Esophagus muscularis mucosa (tissue), 4 donors: ENCODE measurements at regions not wholly inside any gene's neighbourhood (a gene's known extent, or its start where the extent isn't known, plus 50 kb on each side); places are given as distances from the start of the nearest gene placed in this dataset.
"Not testable (repeated sequence)": the region's sequence is repeated elsewhere in the genome, so short reads cannot be mapped to it uniquely, and the experiment has no call there.

Source experiments
- DNase-seq: peaks from one replicate; pipeline ENCODE4 v3.0.0-alpha.2; 2017; ENCODE audit errors: extremely low spot score
- H3K27ac ChIP-seq, 4 donors: fragments of 200-600 bp; sonication (generic); replicated peaks in 1 of 4; 1 replicate in 3 of 4; 2 replicates in 1 of 4; pipeline ENCODE4 v1.5.1; 2016 to 2019; ENCODE audit warnings: mild to moderate bottlenecking in 1 of 4
- H3K27me3 ChIP-seq, 4 donors: fragments of 200-600 bp; sonication (generic); one replicate each; pipeline versions ENCODE4 v1.5.1 to v1.6.0; 2016 to 2019
- H3K36me3 ChIP-seq, 4 donors: fragments of 200-600 bp; sonication (generic); one replicate each; pipeline ENCODE4 v1.5.1; 2016 to 2019
- H3K4me1 ChIP-seq, 4 donors: fragments of 200-600 bp; sonication (generic); one replicate each; pipeline ENCODE4 v1.5.1; 2016 to 2019
- H3K4me3 ChIP-seq, 4 donors: fragments of 200-600 bp; sonication (generic); 1 replicate in 2 of 4; 2 replicates in 2 of 4; pipeline ENCODE4 v1.5.1; 2016 to 2019; ENCODE audit warnings: mild to moderate bottlenecking in 4 of 4, moderate library complexity in 1 of 4
- H3K9me3 ChIP-seq, 4 donors: fragments of 200-600 bp; sonication (generic); 1 replicate in 3 of 4; 2 replicates in 1 of 4; pipeline ENCODE4 v1.5.1; 2016 to 2019
- EP300 ChIP-seq: sonication (generic); formaldehyde crosslinking; IDR thresholded peaks from one replicate; pipeline ENCODE4 v1.6.1; 2017; ENCODE audit warnings: antibody characterized with exemption
- POLR2A ChIP-seq: fragments of 450-650 bp; IDR thresholded peaks from one replicate; pipeline ENCODE4 v1.6.1; 2017; ENCODE audit warnings: antibody characterized with exemption, moderate library complexity, mild to moderate bottlenecking, low read depth
- POLR2AphosphoS5 ChIP-seq, 2 donors: sonication (generic); formaldehyde crosslinking; IDR thresholded peaks; one replicate each; pipeline ENCODE4 v1.6.1; 2017; ENCODE audit warnings: antibody characterized with exemption in 2 of 2
- WGBS: methylation state at CpG from one replicate; pipeline ENCODE4 v1.1.5; 2018; 5-methylcytosine and 5-hydroxymethylcytosine counted together
- intact Hi-C: fragments of 100-400 bp; cut with DNase I; formaldehyde crosslinking; loops from one replicate; pipeline ENCODE4 v1.15.1; 2023
- TF ChIP-seq, protein P1 (sequence below), 3 experiments: fragments of 200-600 bp in 2 of 3; fragments of 450-650 bp in 1 of 3; sonication (generic) in 2 of 3; IDR thresholded peaks; one replicate each; pipeline ENCODE4 v1.5.1; 2017 to 2019; ENCODE audit warnings: antibody characterized with exemption in 3 of 3, mild to moderate bottlenecking in 2 of 3, moderate library complexity in 1 of 3

DNA sequence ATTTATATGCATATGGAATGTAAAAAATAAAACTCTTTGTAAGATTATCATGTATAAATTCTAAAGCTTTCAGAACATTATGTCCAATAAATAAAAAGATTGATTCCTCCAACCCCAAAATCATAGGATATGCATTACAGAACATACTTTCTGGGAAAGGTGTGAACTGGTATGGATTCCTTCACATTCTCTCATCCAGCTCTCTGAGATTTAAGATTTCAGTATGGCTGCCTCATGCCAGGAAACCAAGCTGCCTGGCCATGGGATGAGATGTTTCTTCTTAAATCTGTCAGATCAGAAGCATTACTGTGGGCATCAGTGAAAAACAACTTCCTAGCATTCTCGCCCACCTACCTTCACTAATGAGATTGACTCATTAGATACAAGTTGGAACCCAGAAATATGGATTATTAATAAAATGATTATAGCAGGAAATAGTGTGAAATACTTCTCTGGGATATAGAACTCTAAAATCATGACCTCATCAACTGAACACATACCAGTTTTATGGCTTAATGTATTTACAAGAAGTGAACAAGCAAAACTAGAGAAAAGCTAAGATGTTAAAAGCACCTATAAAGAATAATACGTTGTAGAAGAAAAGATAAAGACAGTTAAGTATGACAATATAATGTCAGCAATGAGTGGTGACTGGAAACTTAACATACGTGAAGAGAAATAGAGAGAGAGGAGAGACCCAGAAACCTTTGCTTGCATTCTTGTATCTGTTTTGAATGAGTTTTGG lies 171.6 kb upstream of the PHACTR1 start:
- no peak overlapping the region for H3K4me3 ChIP-seq
- intact Hi-C loops = no loop called here
- H3K36me3 ChIP-seq = no peaks in the 10 kb centered on the region
- no peak overlapping the region for H3K27ac ChIP-seq
- WGBS = 87% methylated on average over 3 of the region's 3 CpGs
- DNase-seq = no peak
- no peaks in the 10 kb centered on the region for H3K9me3 ChIP-seq
- no peaks in the 10 kb centered on the region for H3K27me3 ChIP-seq
- peaks cover 3 to 7% (median 6%) of the 10 kb centered on the region in 4 donors for H3K4me1 ChIP-seq
- TF ChIP-seq POLR2A (no peak), EP300 (no peak), POLR2AphosphoS5 (IDR thresholded peaks at IDR 0.05) (no peak)
- TF ChIP-seq, protein P1, sequence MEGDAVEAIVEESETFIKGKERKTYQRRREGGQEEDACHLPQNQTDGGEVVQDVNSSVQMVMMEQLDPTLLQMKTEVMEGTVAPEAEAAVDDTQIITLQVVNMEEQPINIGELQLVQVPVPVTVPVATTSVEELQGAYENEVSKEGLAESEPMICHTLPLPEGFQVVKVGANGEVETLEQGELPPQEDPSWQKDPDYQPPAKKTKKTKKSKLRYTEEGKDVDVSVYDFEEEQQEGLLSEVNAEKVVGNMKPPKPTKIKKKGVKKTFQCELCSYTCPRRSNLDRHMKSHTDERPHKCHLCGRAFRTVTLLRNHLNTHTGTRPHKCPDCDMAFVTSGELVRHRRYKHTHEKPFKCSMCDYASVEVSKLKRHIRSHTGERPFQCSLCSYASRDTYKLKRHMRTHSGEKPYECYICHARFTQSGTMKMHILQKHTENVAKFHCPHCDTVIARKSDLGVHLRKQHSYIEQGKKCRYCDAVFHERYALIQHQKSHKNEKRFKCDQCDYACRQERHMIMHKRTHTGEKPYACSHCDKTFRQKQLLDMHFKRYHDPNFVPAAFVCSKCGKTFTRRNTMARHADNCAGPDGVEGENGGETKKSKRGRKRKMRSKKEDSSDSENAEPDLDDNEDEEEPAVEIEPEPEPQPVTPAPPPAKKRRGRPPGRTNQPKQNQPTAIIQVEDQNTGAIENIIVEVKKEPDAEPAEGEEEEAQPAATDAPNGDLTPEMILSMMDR (IDR thresholded peaks at IDR 0.05) = no peak

DNA sequence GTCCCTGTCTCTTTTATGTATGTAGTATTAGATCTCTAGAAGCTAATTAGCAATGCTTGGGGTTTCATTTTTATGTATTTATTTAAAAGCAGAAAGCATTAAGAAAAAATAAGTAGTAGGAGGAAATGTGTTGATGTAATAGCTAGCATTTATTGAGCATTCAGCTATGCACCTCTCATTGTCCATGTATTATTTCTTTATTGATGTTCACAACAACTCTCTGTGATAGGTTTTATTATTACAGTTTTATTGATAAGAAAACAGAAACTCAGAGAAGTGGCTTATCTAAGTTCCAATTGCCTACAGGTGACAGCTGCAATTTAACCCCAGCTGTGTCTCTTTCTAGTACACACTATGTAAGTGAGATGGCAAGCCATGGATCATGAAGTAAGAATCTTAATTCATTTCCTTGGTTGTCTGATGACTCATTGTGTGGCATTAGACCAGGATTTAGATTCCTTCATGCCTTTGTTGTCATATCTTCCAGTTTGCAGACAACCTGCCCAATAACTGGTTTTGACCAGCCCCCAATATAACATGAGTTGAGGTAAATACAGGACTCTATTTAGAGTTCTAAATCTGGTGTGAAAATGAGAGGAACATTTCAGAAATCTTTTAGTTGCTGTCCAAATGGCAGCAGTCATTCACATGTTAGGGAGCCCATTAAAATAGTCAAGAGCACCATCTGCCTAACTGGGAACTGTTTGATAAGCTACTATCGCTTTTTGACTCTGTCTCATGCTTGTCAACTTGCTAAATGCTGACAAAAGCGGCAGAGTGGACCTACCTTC lies 170.8 kb upstream of the PHACTR1 start:
- peaks cover 3 to 7% (median 6%) of the 10 kb centered on the region in 4 donors for H3K4me1 ChIP-seq
- no peak overlapping the region for H3K4me3 ChIP-seq
- no peaks in the 10 kb centered on the region for H3K9me3 ChIP-seq
- no peak for TF ChIP-seq EP300
- TF ChIP-seq POLR2A = no peak
- TF ChIP-seq, protein P1 (IDR thresholded peaks at IDR 0.05) = no peak
- no peak for TF ChIP-seq POLR2AphosphoS5 (IDR thresholded peaks at IDR 0.05)
- no peak overlapping the region for H3K27ac ChIP-seq
- H3K36me3 ChIP-seq = no peaks in the 10 kb centered on the region
- no peaks in the 10 kb centered on the region for H3K27me3 ChIP-seq
- intact Hi-C loops = no loop called here
- WGBS = 87% methylated on average over 2 of the region's 2 CpGs
- DNase-seq = no peak

DNA sequence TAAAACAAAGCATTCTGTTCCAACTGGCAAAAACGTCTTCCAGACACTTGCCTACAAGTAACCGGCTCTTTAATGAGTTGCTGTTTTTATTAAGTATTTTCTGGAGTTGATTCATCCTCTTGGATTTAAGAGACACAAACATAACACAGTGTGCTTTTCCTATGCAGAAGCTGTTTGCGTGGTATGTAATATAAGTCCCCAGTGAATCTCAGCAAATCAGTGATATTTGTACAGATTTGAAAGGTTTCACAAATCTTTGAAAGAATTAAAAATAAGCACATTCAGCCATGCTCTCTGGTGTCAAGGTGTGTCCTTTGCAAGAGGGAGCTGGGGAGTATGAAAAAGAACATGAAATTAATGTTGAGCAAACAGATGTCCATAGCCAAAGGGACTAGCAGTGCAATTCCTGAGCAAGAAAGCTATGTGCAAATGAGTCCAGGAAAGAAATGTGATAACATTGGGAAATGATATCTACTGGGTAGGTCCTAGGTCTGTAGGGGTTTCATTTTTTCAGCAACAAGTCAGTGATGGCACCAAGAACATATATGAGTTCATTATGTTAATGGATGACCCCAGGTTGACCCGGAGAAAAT lies 170.1 kb upstream of the PHACTR1 start:
- Histone ChIP-seq H3K4me3 (no peak overlapping the region), H3K27ac (no peak overlapping the region), H3K27me3 (no peaks in the 10 kb centered on the region), H3K9me3 (no peaks in the 10 kb centered on the region), H3K4me1 (peaks cover 3 to 7% (median 6%) of the 10 kb centered on the region in 4 donors), H3K36me3 (no peaks in the 10 kb centered on the region)
- intact Hi-C loops = no loop called here
- 72% methylated on average over 4 of the region's 4 CpGs for WGBS
- TF ChIP-seq, protein P1 (IDR thresholded peaks at IDR 0.05) = no peak
- TF ChIP-seq POLR2AphosphoS5 (IDR thresholded peaks at IDR 0.05) = no peak
- TF ChIP-seq EP300 = no peak
- TF ChIP-seq POLR2A = no peak
- no peak for DNase-seq

DNA sequence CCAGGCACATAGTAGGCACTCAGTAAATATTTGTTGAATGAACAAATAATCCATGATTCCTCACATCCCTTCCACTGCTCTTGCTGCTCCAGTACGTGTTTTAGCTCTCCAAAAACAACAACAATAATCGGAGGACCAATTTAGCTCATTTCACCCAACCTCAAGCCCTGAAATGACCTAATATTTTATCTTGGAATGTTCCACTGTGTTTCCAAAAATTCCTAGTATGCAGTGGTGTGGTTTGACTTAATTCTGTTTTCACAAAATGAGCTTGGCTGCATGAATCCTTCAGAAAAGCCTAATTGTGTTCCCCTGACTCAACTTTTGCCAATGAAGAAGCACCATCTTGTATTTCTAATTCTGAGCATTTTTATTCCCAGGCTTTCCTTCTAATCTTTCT lies 168.0 kb upstream of the PHACTR1 start:
- peaks cover 3 to 7% (median 6%) of the 10 kb centered on the region in 4 donors for H3K4me1 ChIP-seq
- H3K4me3 ChIP-seq = no peak overlapping the region
- TF ChIP-seq POLR2AphosphoS5 (IDR thresholded peaks at IDR 0.05) (no peak), POLR2A (no peak), EP300 (no peak)
- TF ChIP-seq, protein P1 (IDR thresholded peaks at IDR 0.05) = no peak
- no peak overlapping the region for H3K27ac ChIP-seq
- H3K9me3 ChIP-seq = no peaks in the 10 kb centered on the region
- no peaks in the 10 kb centered on the region for H3K27me3 ChIP-seq
- intact Hi-C loops = no loop called here
- no peaks in the 10 kb centered on the region for H3K36me3 ChIP-seq
- no peak for DNase-seq
- 67% methylated on average over 2 of the region's 2 CpGs for WGBS

DNA sequence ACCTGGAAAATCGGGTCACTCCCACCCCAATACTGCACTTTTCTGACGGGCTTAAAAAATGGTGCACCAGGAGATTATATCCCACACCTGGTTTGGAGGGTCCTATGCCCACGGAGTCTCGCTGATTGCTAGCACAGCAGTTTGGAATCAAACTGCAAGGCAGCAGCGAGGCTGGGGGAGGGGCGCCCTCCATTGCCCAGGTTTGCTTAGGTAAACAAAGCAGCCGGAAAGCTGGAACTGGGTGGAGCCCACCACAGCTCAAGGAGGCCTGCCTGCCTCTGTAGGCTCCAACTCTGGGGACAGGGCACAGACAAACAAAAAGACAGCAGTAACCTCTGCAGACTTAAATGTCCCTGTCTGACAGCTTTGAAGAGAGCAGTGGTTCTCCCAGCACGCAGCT lies 167.1 kb upstream of the PHACTR1 start:
- H3K27me3 ChIP-seq, H3K9me3 ChIP-seq, DNase-seq, intact Hi-C loops, H3K4me3 ChIP-seq, H3K36me3 ChIP-seq, H3K27ac ChIP-seq, H3K4me1 ChIP-seq: not testable (repeated sequence)
- 98% methylated on average over 7 of the region's 8 CpGs for WGBS

DNA sequence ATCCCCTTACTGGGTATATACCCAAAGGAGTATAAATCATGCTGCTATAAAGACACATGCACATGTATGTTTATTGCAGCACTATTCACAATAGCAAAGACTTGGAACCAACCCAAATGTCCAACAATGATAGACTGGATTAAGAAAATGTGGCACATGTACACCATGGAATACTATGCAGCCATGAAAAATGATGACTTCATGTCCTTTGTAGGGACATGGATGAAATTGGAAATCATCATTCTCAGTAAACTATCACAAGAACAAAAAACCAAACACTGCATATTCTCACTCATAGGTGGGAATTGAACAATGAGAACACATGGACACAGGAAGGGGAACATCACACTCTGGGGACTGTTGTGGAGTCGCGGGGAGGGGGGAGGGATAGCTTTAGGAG lies 161.7 kb upstream of the PHACTR1 start:
- WGBS = 88% methylated on average over 2 of the region's 2 CpGs
- H3K27me3 ChIP-seq, H3K36me3 ChIP-seq, intact Hi-C loops, H3K9me3 ChIP-seq, H3K4me3 ChIP-seq, H3K27ac ChIP-seq, H3K4me1 ChIP-seq, DNase-seq: not testable (repeated sequence)
